KG1 (cell line): ENCODE measurements at regions not wholly inside any gene's neighbourhood (a gene's known extent, or its start where the extent isn't known, plus 50 kb on each side); places are given as distances from the start of the nearest gene placed in this dataset.
"Not testable (repeated sequence)": the region's sequence is repeated elsewhere in the genome, so short reads cannot be mapped to it uniquely, and the experiment has no call there.

Experiments used
- DNase-seq: peaks from one replicate; lab custom pipeline; 2025; lab: John Stamatoyannopoulos, UW

GRCh38 chr1:102174259-102174863, 177.6 kb upstream of the OLFM3 start:
- DNase-seq: no peak

- DNase-seq: no peak
These were observed 175.5 kb upstream of the OLFM3 start for GRCh38 chr1:102172200-102172599.

GRCh38 chr1:102163799-102164198, 167.1 kb upstream of the OLFM3 start:
- no peak for DNase-seq

GRCh38 chr1:102151242-102151641, 154.5 kb upstream of the OLFM3 start:
- DNase-seq: no peak

GRCh38 chr1:102120910-102121309, 124.2 kb upstream of the OLFM3 start:
- DNase-seq: no peak

GRCh38 chr1:102118150-102118549, 121.4 kb upstream of the OLFM3 start:
- DNase-seq: no peak

GRCh38 chr1:102110586-102110985, 113.9 kb upstream of the OLFM3 start:
- DNase-seq: no peak

- DNase-seq: not testable (repeated sequence)
These were observed 112.8 kb upstream of the OLFM3 start for GRCh38 chr1:102109493-102109892.

- DNase-seq: no peak
These were observed 110.7 kb upstream of the OLFM3 start for GRCh38 chr1:102107441-102107840.

- DNase-seq: no peak
These were observed 109.3 kb upstream of the OLFM3 start for GRCh38 chr1:102105931-102106550.

GRCh38 chr1:102103646-102104045, 106.9 kb upstream of the OLFM3 start:
- DNase-seq: no peak

GRCh38 chr1:102102276-102102780, 105.6 kb upstream of the OLFM3 start:
- DNase-seq: no peak

- no peak for DNase-seq
These were observed 103.9 kb upstream of the OLFM3 start for GRCh38 chr1:102100666-102101065.

GRCh38 chr1:102099916-102100315, 103.2 kb upstream of the OLFM3 start:
- no peak for DNase-seq

GRCh38 chr1:102098536-102098935, 101.8 kb upstream of the OLFM3 start:
- no peak for DNase-seq

GRCh38 chr1:102098081-102098480, 101.4 kb upstream of the OLFM3 start:
- no peak for DNase-seq

GRCh38 chr1:102097451-102097850, 100.7 kb upstream of the OLFM3 start:
- no peak for DNase-seq

GRCh38 chr1:102096162-102096561, 99.4 kb upstream of the OLFM3 start:
- no peak for DNase-seq

GRCh38 chr1:102089791-102090190, 93.1 kb upstream of the OLFM3 start:
- no peak for DNase-seq

GRCh38 chr1:102085896-102086295, 89.2 kb upstream of the OLFM3 start:
- DNase-seq: no peak

- DNase-seq: no peak
These were observed 88.2 kb upstream of the OLFM3 start for GRCh38 chr1:102084771-102085535.

- DNase-seq: no peak
These were observed 86.5 kb upstream of the OLFM3 start for GRCh38 chr1:102083192-102083591.

GRCh38 chr1:102074874-102075273, 78.1 kb upstream of the OLFM3 start:
- no peak for DNase-seq
